CD4-positive, alpha-beta memory T cell (primary cell): ENCODE measurements at regions not wholly inside any gene's neighbourhood (a gene's known extent, or its start where the extent isn't known, plus 50 kb on each side); places are given as distances from the start of the nearest gene placed in this dataset.

Source experiments
- CTCF ChIA-PET: fragments of 350-600 bp; sonication (Branson Sonifier 250); formaldehyde crosslinking; loops from one replicate; lab custom pipeline; 2021; ENCODE audit warnings: inconsistent platforms; ENCODE audit not compliant: partially characterized antibody; lab: Charles Lee
- POLR2A ChIA-PET: fragments of 350-600 bp; sonication (Branson Sonifier 250); formaldehyde crosslinking; loops from one replicate; lab custom pipeline; 2021; ENCODE audit not compliant: partially characterized antibody; lab: Charles Lee
- DNase-seq, 5 donors: peaks; one replicate each; pipeline versions ENCODE4 v3.0.0 to v3.0.0-alpha.2; 2020 to 2022; ENCODE audit warnings: mixed read lengths in 1 of 5
- H3K27ac ChIP-seq: one replicate; pipeline ENCODE4 v1.7.0; 2013; ENCODE audit warnings: low read depth, low read length
- H3K27me3 ChIP-seq: 2 replicates; pipeline ENCODE4 v1.7.0; 2013; ENCODE audit warnings: mild to moderate bottlenecking, low read length, moderate library complexity; ENCODE audit not compliant: insufficient read depth
- H3K36me3 ChIP-seq: 2 replicates; pipeline ENCODE4 v1.7.0; 2013; ENCODE audit warnings: mild to moderate bottlenecking, low read length, moderate library complexity; ENCODE audit not compliant: insufficient read depth
- H3K4me1 ChIP-seq: 2 replicates; pipeline ENCODE4 v1.7.0; 2013; ENCODE audit warnings: mild to moderate bottlenecking, low read length, moderate library complexity; ENCODE audit not compliant: insufficient read depth
- H3K4me3 ChIP-seq, 2 donors: one replicate each; pipeline ENCODE4 v1.7.0; 2013; ENCODE audit warnings: low read length in 2 of 2, mild to moderate bottlenecking in 1 of 2
- H3K9me3 ChIP-seq, 2 donors: one replicate each; pipeline ENCODE4 v1.7.0; 2013; ENCODE audit warnings: low read length in 2 of 2, control low read depth in 1 of 2; ENCODE audit not compliant: control insufficient read depth in 1 of 2
- H3K27ac Mint-ChIP-seq, 7 donors: one replicate each; pipeline ENCODE4 v1.8.0; 2020 to 2021; ENCODE audit warnings: mixed read lengths in 7 of 7, mild to moderate bottlenecking in 6 of 7, inconsistent platforms in 3 of 7, moderate library complexity in 3 of 7
- H3K27me3 Mint-ChIP-seq, 2 donors: one replicate each; pipeline ENCODE4 v1.8.0; 2020 to 2021; ENCODE audit warnings: mixed read lengths in 2 of 2
- H3K36me3 Mint-ChIP-seq, 2 donors: one replicate each; pipeline ENCODE4 v1.8.0; 2020 to 2021; ENCODE audit warnings: mixed read lengths in 2 of 2, inconsistent platforms in 1 of 2, mild to moderate bottlenecking in 1 of 2
- H3K4me1 Mint-ChIP-seq, 4 donors: one replicate each; pipeline ENCODE4 v1.8.0; 2020 to 2021; ENCODE audit warnings: mixed read lengths in 4 of 4, mild to moderate bottlenecking in 1 of 4
- H3K4me3 Mint-ChIP-seq, 8 donors: one replicate each; pipeline ENCODE4 v1.8.0; 2020 to 2021; ENCODE audit warnings: mixed read lengths in 8 of 8, mild to moderate bottlenecking in 7 of 8, moderate library complexity in 6 of 8, inconsistent platforms in 3 of 8
- H3K9me3 Mint-ChIP-seq, 8 donors: one replicate each; pipeline ENCODE4 v1.8.0; 2020 to 2021; ENCODE audit warnings: mixed read lengths in 8 of 8, mild to moderate bottlenecking in 5 of 8, inconsistent platforms in 3 of 8, moderate library complexity in 1 of 8
- intact Hi-C: fragments of 100-400 bp; cut with micrococcal nuclease; formaldehyde crosslinking; loops from one replicate; pipeline ENCODE4 v1.15.1; 2023

DNA sequence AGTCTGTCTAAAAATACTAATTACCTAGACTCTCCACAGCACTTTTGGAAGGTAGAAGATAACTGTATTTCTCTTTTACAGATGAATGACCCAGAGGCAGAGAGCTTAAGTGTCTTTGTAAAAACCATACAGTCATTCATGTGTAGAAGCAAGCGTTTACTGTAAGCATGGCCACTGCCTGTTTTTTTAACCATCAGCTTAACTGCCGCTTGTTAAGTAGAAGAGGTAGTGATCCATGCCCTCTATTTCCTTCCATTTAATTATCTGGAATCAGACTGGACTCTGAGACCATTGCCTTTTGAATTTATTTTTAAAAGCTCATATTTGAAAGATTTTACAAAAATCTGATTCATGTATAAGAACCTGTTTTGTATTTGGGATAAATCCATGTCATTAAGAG lies 111.2 kb upstream of the TECRL start:
- Mint-ChIP-seq H3K4me3 (no peak overlapping the region), H3K36me3 (no peaks in the 10 kb centered on the region), H3K27me3 (no peaks in the 10 kb centered on the region), H3K9me3 (peaks cover 0 to 11% (median 3%) of the 10 kb centered on the region in 8 donors), H3K4me1 (no peaks in the 10 kb centered on the region), H3K27ac (no peak overlapping the region)
- POLR2A ChIA-PET = no interaction called here
- Histone ChIP-seq H3K4me3 (no peak overlapping the region), H3K27ac (no peak overlapping the region), H3K36me3 (no peaks in the 10 kb centered on the region), H3K9me3 (no peaks in the 10 kb centered on the region), H3K4me1 (no peaks in the 10 kb centered on the region), H3K27me3 (no peaks in the 10 kb centered on the region)
- CTCF ChIA-PET = no interaction called here
- DNase-seq = no peak
- intact Hi-C loops = no loop called here

DNA sequence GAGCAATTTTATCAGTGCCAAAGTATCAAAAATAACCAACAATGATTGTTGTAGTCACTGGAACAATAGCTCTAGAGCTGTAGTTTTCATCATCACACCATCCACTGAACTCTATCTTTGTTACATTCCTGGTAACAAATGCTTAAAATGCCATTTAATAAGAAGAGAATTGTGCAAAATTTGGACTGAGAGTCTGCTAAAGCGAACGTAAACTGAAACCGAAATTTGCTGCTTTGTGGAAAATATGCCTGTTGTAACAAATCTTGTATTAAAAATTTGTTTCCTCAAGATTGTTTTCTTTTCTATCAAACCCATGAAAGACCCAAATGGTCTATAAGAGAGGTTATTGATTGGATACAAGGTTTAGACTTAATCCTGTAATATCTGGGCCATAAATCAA lies 109.3 kb upstream of the TECRL start:
- H3K27me3 Mint-ChIP-seq = no peaks in the 10 kb centered on the region

DNA sequence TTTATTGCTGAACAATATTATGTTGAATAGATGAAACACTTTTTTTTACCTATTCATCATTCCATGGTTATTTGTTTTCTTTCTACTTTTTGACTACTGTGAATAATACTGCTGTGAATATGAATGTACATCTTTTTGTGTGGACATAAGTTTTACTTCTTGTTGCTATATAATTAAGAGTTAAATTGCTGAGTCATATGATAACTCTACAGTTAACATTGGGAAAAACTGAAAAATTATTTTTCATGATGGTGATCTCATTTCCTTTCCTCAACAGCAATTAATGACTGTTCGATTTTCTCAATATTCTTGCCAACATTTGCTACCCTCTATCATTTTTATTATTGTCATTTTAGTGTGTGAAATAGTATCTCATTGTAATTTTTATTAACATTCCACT lies 106.9 kb upstream of the TECRL start:
- Mint-ChIP-seq H3K9me3 (peaks cover 0 to 12% (median 3%) of the 10 kb centered on the region in 8 donors), H3K4me1 (no peaks in the 10 kb centered on the region), H3K36me3 (no peaks in the 10 kb centered on the region), H3K4me3 (no peak overlapping the region), H3K27ac (no peak overlapping the region), H3K27me3 (no peaks in the 10 kb centered on the region)
- H3K4me1 ChIP-seq = no peaks in the 10 kb centered on the region
- ChIA-PET POLR2A (no interaction called here), CTCF (no interaction called here)
- H3K9me3 ChIP-seq = no peaks in the 10 kb centered on the region
- no peaks in the 10 kb centered on the region for H3K27me3 ChIP-seq
- no peak for DNase-seq
- H3K4me3 ChIP-seq = no peak overlapping the region
- H3K27ac ChIP-seq = no peak overlapping the region
- intact Hi-C loops = no loop called here
- H3K36me3 ChIP-seq = no peaks in the 10 kb centered on the region

More for the DNA sequence above, 109.3 kb upstream of the TECRL start:
- no peak overlapping the region for H3K27ac ChIP-seq
- POLR2A ChIA-PET = no interaction called here
- no peak overlapping the region for H3K4me3 ChIP-seq
- Mint-ChIP-seq H3K36me3 (no peaks in the 10 kb centered on the region), H3K9me3 (peaks cover 0 to 11% (median 3%) of the 10 kb centered on the region in 8 donors), H3K27ac (no peak overlapping the region), H3K4me1 (no peaks in the 10 kb centered on the region), H3K4me3 (no peak overlapping the region)
- intact Hi-C loops = no loop called here
- no peaks in the 10 kb centered on the region for H3K4me1 ChIP-seq
- no peaks in the 10 kb centered on the region for H3K27me3 ChIP-seq
- no peaks in the 10 kb centered on the region for H3K36me3 ChIP-seq
- no peak for DNase-seq
- H3K9me3 ChIP-seq = no peaks in the 10 kb centered on the region
- CTCF ChIA-PET = interaction anchor here (0.9 kb wide), 1 partner anchor 10 kb away, joined by 3 read pairs; no protein-coding TSS in a partner anchor

DNA sequence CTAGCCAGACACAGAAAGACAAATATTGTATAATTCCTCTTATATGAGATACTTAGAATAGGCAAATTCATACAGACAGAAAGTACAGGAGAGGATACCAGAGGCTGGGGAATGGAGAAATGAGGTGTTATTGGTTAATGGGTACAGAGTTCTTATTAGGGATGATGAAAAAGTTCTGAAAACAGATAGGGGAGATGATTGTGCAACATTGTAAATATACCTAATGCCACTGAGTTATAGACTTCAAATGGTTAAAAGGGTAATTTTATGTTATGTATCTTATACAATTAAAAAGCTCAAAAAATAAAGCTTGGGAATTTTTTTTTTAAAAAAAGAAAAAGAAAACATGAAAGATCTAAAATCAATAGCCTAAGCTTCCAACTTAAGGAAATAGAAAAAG lies 98.8 kb upstream of the TECRL start:
- no peak overlapping the region for H3K4me3 ChIP-seq
- no peak for DNase-seq
- POLR2A ChIA-PET = no interaction called here
- H3K27ac ChIP-seq = no peak overlapping the region
- Mint-ChIP-seq H3K4me3 (no peak overlapping the region), H3K36me3 (no peaks in the 10 kb centered on the region), H3K27me3 (no peaks in the 10 kb centered on the region), H3K27ac (no peak overlapping the region), H3K4me1 (no peaks in the 10 kb centered on the region), H3K9me3 (peaks cover 0 to 18% (median 6%) of the 10 kb centered on the region in 8 donors)
- no peaks in the 10 kb centered on the region for H3K4me1 ChIP-seq
- intact Hi-C loops = no loop called here
- H3K36me3 ChIP-seq = no peaks in the 10 kb centered on the region
- no peaks in the 10 kb centered on the region for H3K9me3 ChIP-seq
- CTCF ChIA-PET = no interaction called here
- H3K27me3 ChIP-seq = no peaks in the 10 kb centered on the region

DNA sequence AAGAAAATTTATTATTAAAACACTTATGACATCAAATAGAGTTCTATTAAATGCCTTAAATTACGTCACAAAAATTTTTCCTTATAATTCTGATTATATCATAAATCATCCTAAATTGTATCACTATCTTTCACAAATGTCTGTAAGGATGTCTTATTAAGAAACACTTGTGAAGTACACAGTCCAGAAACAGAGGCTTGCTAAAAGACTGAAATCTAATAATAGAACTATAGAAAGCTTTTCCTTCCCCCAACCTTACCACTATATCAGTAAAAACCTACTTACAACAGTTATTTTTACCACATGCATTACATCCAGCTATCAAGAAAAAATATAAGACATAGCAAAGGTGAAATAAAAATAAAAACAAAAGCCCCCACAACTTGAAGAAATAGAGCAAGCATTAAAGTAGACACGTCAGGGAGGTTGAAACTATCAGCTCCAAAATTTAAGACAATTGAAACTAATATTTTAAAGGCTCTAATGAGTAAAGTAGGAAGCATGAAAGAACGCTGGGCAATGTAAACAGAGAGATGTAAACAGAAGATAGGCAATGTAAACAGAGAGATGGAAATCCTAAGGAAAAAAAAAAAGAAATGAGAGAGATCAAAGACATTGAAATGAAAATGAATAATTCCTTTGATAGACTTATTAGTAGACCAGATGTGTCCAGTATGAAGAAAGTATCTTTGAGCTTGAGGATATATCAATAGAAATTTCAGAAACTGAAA lies 94.9 kb upstream of the TECRL start:
- H3K4me3 Mint-ChIP-seq = no peak overlapping the region
- peaks cover 0 to 11% (median 2%) of the 10 kb centered on the region in 8 donors for H3K9me3 Mint-ChIP-seq
- no peaks in the 10 kb centered on the region for H3K9me3 ChIP-seq
- DNase-seq = no peak
- ChIA-PET POLR2A (no interaction called here), CTCF (no interaction called here)
- H3K36me3 ChIP-seq = no peaks in the 10 kb centered on the region
- no peaks in the 10 kb centered on the region for H3K36me3 Mint-ChIP-seq
- no peak overlapping the region for H3K27ac Mint-ChIP-seq
- H3K27ac ChIP-seq = no peak overlapping the region
- intact Hi-C loops = no loop called here
- H3K4me1 ChIP-seq = no peaks in the 10 kb centered on the region
- no peak overlapping the region for H3K4me3 ChIP-seq
- no peaks in the 10 kb centered on the region for H3K27me3 Mint-ChIP-seq
- H3K27me3 ChIP-seq = no peaks in the 10 kb centered on the region
- H3K4me1 Mint-ChIP-seq = no peaks in the 10 kb centered on the region

DNA sequence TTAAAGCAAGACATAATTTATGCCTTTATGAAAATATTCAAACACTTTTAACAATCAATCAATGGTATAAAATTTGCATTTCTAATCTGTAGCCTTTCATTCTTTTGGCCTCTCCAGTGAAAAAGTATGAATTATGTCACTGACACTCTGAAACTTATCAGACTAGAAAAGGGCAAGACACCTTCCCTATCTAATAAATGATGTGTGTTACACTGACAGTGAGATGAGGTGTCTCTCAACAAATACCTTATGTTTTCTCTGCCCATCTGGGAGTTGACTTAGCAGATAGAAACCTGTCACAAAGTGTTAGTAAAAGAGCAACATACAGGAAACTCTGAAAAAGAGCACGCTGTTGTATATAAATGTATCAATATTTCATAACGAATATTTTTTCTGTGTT lies 94.2 kb upstream of the TECRL start:
- intact Hi-C loops = no loop called here
- no peak overlapping the region for H3K27ac ChIP-seq
- no peaks in the 10 kb centered on the region for H3K27me3 Mint-ChIP-seq
- H3K9me3 ChIP-seq = no peaks in the 10 kb centered on the region
- no peaks in the 10 kb centered on the region for H3K36me3 ChIP-seq
- H3K4me1 ChIP-seq = no peaks in the 10 kb centered on the region
- no peaks in the 10 kb centered on the region for H3K4me1 Mint-ChIP-seq
- peaks cover 0 to 11% (median 2%) of the 10 kb centered on the region in 8 donors for H3K9me3 Mint-ChIP-seq
- no peaks in the 10 kb centered on the region for H3K36me3 Mint-ChIP-seq
- H3K27ac Mint-ChIP-seq = no peak overlapping the region
- no peaks in the 10 kb centered on the region for H3K27me3 ChIP-seq
- H3K4me3 Mint-ChIP-seq = no peak overlapping the region
- POLR2A ChIA-PET = no interaction called here
- no peak overlapping the region for H3K4me3 ChIP-seq
- CTCF ChIA-PET = no interaction called here
- no peak for DNase-seq

DNA sequence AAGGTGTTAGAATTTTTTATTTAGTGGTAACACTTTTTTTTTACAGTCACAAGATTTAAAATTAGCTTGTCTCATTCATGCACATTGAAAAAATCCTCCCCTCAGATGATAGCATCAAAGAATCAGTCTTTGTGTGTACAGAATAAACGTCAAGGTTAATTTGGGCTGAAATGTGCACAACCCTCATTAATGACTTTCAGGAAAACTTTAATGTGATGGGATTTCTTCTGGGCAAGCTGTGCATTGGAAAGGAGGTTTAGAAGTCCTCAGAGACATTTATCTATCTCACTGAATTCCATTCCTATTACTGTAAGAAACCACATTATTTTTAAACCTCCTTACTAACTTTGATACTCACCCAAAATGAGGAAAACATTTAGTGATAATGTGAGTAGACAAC lies 88.2 kb upstream of the TECRL start:
- Mint-ChIP-seq H3K4me3 (no peak overlapping the region), H3K36me3 (no peaks in the 10 kb centered on the region), H3K9me3 (peaks cover 0 to 10% (median 2%) of the 10 kb centered on the region in 8 donors), H3K4me1 (no peaks in the 10 kb centered on the region), H3K27ac (no peak overlapping the region), H3K27me3 (no peaks in the 10 kb centered on the region)
- H3K4me3 ChIP-seq = no peak overlapping the region
- no peaks in the 10 kb centered on the region for H3K4me1 ChIP-seq
- DNase-seq = no peak
- ChIA-PET POLR2A (no interaction called here), CTCF (no interaction called here)
- H3K27ac ChIP-seq = no peak overlapping the region
- H3K27me3 ChIP-seq = no peaks in the 10 kb centered on the region
- no peaks in the 10 kb centered on the region for H3K9me3 ChIP-seq
- intact Hi-C loops = no loop called here
- no peaks in the 10 kb centered on the region for H3K36me3 ChIP-seq
